Myocyte (in vitro differentiated cells): ENCODE measurements at regions not wholly inside any gene's neighbourhood (a gene's known extent, or its start where the extent isn't known, plus 50 kb on each side); places are given as distances from the start of the nearest gene placed in this dataset.
A peak's percentile ranks its signal among the peaks of the same experiment; 100 is the strongest.

Experiments
- DNase-seq: peaks from one replicate; pipeline ENCODE4 v3.0.0-alpha.2; 2012; ENCODE audit warnings: low read depth

DNA sequence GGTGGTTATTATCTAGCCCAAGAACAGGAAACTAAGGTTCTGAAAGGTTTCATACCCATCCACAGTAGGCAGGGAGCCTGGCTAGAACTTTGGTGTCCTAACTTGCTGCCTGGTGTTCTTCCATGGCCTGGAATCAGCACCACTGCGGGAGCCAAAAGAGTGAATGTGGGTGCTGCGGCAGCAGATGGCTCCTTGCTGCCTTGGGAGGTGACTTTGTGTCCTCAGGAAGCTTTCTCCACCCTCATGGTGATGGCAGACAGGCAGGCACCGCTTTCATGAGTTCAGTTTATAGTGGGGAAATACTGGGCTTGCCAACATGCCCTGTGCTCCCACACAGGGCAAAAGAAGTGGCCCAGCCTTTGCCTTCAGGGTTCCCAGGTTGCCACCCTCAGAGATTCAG is 385.2 kb downstream of the BCL11A start:
- DNase-seq, result no peak

DNA sequence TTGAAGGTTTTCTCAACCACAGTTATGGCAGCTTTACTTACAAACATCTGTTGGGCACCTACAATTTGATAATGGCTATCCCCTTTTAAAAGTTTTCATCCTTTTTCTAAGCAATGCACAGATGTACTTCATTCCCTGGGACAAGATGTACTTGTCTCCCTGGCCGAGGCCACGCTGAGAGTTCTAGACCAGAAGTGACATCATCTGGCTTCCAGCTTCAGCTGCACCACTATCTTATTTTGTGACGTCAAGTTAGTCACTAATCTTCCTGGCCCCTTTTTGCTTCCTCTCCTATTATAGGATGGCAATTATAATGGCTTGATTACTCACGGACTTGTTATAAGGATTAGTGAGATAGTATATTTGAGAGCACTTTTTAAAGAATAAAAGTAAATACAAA is 386.4 kb downstream of the BCL11A start:
- DNase-seq, result no peak

DNA sequence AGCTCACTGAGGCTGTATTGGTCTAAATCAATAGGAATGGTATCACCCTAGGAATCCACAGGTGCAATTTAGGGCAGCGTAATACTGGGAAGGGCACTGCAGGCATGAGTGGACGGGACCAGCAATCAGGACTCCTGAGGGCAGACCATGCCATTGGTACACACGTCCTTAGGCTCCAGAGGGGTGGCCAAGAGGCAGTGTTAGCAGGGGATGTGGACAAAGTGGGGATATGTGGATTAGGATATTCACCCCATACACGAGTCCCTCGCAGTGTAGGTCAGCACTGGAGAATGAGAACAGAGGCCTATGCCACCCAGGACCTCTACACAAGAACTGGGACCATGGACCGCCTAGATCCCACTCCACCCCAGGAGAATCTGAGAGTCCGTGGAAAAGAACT is 389.8 kb downstream of the BCL11A start:
- no peak for DNase-seq

DNA sequence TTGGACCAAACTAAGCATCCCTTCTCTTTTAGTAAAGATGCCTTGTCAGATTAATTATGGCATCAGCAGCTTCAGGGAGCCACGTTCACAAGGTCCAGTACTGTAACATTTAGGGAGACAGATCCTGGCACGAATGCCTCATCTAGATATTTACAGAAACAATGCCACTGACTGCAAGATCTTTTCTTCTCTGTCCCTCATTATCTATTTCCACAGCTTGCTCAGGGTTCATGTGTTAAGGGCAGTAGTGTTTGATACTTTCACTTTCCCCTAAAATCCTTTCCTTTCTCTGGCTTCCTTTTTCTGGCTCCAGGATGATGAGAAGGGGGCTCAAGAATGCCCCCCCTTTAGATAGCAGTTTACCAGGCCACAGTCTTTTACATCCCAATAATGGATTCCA is 393.9 kb downstream of the BCL11A start:
- no peak for DNase-seq

DNA sequence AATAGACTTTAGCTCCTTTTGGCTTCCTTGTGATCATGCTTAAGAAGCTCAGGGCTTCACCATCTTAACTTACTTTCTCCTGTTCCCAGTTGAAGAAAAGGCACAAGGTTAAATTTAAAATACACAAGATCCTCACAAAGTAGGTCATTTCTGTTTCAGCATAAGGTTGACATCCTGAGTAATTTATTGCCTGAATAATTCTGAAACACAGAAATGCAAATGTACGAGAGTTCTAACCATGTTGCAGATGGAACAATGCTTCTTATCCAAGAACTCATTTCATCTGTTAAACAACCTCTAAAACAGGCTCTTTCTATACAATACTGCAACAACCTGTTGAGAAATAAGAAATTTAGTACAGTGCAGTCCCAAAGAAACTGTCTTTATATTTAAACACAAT is 395.2 kb downstream of the BCL11A start:
- DNase-seq, result no peak

DNA sequence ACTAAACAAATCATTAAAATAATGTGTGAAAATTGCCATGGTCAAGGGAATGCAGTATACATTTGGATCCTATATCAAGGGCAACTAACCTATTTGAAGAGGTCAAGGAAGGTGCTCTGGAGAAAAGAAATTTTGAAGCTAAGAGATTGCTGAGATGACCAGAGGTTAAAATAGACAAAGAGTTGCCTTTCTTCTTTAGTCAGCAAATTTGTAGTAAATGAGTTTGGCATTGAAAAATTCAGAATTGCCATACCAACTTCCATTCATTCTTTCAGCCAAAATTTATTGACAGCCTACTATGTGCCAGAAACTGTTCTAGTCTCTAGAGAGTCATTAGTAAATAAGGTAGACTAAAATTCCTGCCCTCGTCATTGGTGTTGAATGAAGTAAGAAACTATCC is 396.2 kb downstream of the BCL11A start:
- DNase-seq, result no peak

DNA sequence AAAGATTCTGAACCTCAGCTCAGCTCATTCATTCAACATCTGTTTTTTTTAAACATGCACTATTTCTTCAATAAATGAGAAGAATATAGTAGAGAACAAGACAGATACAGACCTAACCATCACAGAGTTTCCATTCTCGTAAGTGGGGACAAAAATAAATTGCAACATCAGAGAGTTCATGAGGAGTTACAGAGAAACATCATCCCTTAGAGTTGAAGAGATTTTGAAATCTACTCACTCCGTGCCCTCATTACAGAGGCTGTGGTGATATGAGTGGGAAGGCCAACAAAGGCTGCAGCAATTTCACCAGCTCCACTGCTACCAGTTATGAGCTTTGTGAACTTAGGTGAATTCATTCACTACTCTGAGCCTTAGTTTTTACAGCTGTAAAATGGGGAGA is 399.3 kb downstream of the BCL11A start:
- DNase-seq, result no peak

DNA sequence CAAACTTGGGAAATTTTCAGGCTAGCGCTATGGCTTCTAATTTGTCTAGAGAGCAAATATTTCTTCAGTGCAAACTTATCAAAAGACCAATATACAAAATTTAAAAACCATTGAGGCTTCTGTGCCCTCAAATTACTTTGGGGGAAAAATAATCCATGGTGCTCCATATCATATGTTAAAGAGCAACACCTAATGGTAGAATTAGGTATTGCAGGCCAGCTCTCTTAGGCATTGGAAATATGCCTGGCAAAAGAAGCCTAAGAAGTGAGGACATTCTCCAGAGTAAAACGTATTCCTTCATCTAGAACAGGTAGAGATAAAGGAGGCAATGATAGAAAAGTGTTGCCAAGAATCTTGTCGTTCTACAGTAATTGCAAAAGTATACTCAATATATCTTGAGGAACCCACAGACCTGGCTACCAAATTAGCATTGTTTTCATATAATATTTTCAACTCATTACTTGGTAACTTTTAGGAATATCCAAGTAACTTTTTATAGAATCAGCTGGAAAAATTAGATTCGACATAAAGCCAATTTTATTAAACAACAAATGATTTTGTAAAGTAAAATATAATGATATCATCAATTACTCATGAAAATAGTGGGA is 401.1 kb downstream of the BCL11A start:
- peak; percentile 11 for DNase-seq

DNA sequence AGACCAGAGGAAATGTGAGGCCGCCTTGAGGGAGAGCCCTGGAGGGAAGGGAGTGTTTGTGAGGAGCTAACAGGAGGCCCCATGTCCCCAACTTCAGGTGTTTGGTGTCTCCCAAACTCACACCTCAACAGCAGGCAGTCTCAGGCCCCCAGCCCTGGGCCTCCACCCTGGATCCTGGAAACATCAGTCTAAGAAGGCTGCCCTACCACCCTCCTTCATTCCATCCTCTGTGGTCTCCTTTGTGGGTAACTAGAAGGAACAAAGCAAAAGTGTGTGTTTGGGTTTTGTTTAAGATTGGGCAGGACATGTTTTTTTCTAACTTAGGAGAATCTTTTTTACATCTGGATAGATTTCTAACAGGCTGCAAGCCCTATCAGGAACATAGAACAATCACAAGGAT is 404.3 kb downstream of the BCL11A start:
- no peak for DNase-seq

DNA sequence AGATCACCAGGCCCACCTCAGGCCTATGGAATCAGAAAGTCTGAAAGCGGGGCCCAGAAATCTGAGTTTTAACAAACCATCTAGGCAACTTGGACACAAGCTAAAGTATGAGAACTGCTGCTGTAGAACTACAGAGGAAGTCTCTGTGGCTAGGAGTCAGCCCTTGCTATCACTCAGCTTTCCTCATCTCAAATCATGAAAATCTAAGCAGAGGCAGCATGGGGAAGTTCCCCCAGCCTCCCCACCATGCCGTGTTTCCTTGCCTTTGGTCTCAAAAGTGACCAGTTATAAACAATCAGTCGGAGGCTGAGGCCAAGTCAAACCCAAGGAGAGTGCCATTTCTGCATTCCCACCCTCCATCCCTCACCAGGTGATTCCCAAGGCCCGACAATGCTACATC is 404.7 kb downstream of the BCL11A start:
- DNase-seq, result no peak

DNA sequence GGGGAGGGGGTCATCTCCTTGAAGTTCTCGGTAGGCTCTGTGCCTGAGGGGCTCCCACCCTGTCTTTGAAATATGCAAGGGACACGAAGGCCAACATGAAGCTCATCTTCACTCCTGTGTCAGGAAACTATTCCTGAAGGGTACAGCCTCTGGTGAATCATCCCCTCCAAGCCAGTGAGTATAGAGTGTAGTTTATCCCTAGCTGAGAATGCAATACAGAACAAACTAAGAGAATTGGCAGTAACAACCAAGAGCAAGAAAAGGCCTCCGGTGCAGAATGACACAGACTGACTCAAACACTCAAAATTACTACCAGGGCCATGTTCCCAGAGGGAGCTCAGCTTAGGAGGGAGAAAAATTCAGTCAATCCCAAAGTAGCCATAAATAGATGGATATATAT is 413.3 kb downstream of the BCL11A start:
- no peak for DNase-seq

DNA sequence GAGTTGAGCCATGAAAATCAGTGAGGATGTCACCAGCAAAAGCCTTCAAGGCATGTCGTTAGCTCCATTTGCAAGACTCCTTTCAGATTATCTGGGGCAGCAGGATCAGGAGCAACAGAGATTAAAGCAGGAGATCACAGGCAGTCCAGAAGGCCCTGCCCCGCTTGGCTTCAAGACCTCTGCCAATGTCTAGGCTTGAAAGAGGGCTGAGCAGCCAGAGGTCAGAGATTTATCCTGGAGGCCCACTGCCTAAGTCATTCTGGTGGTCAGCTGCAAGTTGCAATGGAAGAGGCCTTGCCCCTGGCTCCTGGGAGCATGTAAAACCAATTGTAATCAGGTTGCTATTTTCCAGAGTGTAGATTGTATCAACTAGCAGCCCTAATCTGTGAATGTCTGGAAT is 416.5 kb downstream of the BCL11A start:
- no peak for DNase-seq

DNA sequence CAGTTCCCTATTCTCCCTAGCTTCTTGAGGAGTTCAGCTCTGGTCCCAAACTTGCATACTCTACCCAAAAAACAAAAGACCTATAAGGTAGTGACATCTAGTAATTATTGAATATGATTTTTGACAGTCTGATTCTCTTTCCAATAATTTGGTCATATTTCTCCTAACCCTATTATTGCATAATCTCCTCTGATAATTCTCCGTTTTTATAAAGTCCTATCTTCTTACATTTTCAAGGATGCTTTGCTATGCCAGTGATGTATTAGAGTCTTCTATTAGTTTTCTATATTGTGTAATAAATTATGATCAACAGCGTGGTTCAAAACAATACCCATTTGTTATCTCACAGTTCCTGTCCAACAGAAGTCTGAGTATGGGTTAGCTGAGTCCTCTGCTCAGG is 426.3 kb downstream of the BCL11A start:
- DNase-seq, result no peak

DNA sequence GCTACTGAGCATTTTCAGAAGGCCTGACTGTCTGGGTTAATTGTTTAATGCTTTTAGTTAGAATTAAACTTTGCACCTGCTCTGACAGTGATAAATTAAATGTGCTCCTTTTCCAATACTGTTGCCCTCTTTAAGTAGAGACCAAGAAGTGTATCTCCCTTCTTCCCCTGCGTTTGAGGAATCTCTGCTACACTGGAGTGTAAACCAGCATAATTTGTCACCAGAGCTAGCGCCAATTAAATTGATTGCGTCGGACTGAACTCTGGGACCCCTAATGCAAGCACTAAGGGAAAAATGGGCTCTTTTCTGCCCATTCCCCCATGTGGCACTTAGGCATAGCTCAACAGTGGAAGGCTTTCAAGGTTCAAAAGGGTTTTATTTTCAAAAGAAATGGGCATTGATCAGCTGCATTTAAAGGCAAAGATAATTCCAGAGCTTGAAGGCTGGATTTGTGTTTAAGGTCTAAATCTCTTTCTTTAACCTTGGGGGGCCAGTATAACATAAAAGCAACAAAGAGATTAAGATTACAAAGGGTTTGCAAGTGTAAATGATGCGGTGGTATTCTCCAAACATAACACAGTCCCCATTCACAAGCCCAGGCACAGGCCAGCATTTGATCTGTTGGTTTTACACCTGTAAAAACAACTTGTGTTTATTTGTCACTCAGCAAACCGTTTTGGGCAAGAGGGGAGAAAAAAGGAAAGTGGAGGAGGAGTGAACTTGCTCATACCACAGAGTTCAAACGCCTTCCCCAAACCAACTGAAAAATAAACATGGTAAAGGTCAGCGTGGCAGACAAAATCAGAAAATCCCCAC is 427.6 kb downstream of the BCL11A start:
- no peak for DNase-seq

DNA sequence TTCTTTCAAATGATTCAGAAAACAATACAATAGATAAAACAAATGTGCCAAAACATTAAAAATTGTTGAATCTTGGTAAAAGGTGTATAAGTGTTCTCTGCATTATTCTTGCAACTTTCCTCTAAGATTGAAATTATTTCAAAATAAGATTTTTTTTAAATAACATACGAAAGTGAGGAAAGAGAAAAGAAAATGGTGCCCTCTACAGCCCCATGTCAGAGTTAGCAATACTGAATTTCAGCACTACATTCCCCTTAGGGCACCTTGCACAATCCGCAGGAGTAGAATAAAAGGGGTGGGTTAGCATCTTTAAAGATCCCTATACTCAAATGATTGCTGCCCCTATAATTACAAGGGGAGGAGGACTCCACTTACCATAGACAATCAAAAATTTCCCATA is 433.7 kb downstream of the BCL11A start:
- no peak for DNase-seq

DNA sequence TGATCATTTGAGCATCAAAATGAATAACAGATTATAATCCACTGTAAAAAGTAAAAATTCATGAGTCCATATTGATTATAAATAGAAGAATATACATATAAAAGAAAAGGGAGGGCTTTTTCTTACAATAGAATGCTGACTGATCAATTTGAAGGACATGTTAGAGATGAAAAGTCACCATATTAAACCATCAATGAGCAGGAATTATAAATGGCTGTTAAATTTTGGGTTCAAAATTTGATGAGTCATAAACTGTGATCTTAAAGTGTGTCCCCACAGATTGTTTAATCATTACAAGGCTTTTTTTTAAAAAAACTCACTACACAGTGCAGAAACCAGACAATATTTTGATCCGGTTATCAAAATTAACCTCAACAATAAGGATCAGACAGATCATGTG is 434.5 kb downstream of the BCL11A start:
- no peak for DNase-seq

DNA sequence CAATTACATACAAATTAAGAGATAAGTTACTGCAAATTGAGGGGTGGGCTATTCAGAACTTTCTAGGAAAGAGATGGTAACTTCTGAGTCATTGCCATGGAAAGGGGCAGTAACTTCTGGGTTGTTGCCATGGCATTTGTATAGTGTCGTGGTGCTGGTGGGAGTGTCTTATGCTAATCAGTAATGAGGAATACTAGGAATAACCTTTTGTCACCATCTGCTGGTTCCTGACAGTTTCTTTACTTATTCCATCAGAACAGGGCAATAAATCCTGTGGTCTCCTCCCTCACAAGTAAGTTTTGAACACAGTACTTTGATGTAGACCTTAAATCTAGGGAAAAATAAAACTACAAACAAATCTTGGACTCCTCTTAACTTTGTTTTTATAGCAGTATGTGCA is 435.4 kb downstream of the BCL11A start:
- no peak for DNase-seq

DNA sequence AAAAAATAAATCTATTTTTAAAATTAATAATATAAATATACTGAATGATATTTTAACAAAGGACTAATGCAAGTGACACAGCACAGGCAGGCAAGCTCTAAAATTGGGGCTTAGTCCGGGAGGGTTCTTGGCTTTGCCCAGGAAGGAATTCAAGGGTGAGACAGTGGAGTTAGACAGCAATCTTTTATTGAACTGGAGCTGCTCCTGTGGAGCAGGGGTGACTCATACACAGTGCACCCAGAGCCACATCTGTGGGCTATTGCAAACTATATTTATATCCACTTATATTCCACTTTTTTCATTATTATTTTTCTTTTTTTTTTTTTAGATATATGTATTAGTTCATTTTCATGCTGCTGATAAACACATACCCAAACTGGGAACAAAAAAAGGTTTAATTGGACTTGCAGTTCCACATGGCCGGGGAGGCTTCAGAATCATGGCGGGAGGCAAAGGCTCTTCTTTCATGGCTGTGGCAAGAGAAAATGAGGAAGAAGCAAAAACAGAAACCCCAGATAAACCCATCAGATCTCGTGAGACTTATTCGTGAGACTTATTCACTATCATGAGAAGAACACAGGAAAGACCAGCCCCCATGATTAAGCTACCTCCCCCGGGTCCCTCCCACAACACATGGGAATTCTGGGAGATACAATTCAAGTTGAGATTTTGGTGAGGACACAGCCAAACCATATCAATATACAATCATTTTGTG is 437.1 kb downstream of the BCL11A start:
- no peak for DNase-seq

DNA sequence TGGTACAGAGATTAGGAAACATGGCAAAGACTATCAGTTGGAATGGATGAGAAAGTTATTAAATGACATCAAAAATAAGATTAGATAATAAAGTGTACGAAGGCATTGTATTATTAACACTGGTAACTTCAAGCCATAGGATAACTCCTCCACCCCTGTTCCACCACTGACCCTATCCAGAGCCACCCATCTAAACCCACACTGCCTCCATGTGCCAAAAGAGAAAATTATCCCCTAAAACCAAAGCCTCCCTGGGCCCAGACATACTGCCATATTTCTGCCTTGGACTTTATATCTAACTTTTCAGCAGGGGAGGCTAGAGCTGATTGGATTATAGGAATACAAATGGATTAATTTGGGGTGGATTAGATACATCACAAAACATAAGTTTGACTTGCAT is 443.7 kb downstream of the BCL11A start:
- no peak for DNase-seq

DNA sequence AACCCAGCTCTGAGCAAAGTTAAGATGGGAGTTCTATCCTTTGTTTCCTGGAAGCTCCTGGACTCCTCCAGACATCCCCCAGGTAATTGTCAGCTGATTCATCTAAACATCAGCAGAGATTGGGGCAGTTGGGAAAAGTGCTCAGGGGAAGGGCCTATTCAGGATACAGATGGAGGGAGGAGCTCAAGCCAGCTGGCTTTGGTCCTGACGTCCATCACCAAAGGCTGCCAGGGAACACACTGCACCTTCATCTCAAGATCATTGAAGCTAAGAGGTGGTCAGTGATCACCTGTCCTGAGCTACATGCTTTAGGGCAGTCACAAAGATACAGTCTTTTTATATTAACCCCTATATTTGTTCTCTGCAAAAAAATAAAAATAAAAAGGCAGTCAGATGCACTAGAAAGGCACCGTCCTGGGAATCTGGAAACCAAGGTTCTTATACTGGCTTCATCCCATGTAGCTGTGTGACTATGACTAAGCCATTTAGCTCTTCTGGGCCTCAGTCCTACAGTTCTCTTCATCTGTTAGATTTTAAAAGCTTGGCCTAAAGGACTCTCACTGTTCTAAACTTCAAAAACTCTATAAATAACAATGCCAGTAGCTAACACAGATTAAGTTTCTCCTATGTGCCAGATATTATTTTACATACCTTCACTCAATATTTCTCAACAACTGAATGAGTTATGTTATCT is 446.5 kb downstream of the BCL11A start:
- DNase-seq, result no peak

DNA sequence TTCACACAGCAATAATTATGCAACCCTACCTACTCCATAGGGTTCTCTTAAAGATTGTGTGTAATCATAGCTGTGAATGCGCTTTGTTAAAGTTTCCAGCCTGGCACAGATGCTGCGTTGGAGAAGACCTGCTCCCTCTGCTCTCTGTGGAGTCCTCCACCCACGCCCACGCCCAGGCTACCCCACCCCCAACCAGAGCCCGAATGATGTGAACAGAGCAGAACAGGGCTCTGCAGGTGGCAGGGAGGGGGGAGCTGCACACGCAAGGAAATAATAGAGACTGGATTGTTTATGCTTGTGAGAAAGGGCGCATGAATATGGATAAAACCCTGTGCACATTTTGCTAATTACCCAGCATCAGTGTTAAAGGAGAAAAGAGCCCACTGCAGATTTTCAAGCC is 447.5 kb downstream of the BCL11A start:
- no peak for DNase-seq
